Smooth muscle cell (in vitro differentiated cells): ENCODE measurements at regions not wholly inside any gene's neighbourhood (a gene's known extent, or its start where the extent isn't known, plus 50 kb on each side); places are given as distances from the start of the nearest gene placed in this dataset.

Experiments
- DNase-seq: peaks from one replicate; lab custom pipeline; 2025; ENCODE audit not compliant: unreplicated experiment; lab: John Stamatoyannopoulos, UW
- H2AFZ ChIP-seq: fragments of 200-600 bp; sonication (generic); 2 replicates; pipeline ENCODE4 v1.6.0; 2016; ENCODE audit warnings: antibody characterized with exemption, low read depth, mild to moderate bottlenecking
- H3F3A ChIP-seq: fragments of 200-600 bp; sonication (generic); 2 replicates; pipeline ENCODE4 v1.6.0; 2017; ENCODE audit warnings: antibody characterized with exemption, low read depth
- H3K27ac ChIP-seq: fragments of 200-600 bp; sonication (generic); 2 replicates; pipeline ENCODE4 v1.5.1; 2016; ENCODE audit warnings: low read depth, mild to moderate bottlenecking
- H3K27me3 ChIP-seq: fragments of 200-600 bp; sonication (generic); 2 replicates; pipeline ENCODE4 v1.6.1; 2016; ENCODE audit warnings: low read depth, mild to moderate bottlenecking
- H3K36me3 ChIP-seq: fragments of 200-600 bp; sonication (generic); 2 replicates; pipeline ENCODE4 v1.5.1; 2016; ENCODE audit warnings: low read depth
- H3K4me1 ChIP-seq: fragments of 200-600 bp; sonication (generic); 2 replicates; pipeline ENCODE4 v1.5.1; 2016; ENCODE audit warnings: low read depth
- H3K4me2 ChIP-seq: fragments of 200-600 bp; sonication (generic); 2 replicates; pipeline ENCODE4 v1.6.0; 2016; ENCODE audit warnings: mild to moderate bottlenecking
- H3K4me3 ChIP-seq: fragments of 200-600 bp; sonication (generic); 2 replicates; pipeline ENCODE4 v1.5.1; 2016; ENCODE audit warnings: mild to moderate bottlenecking
- H3K79me2 ChIP-seq: fragments of 200-600 bp; sonication (generic); 2 replicates; pipeline ENCODE4 v1.6.0; 2016; ENCODE audit warnings: low read depth, mild to moderate bottlenecking
- H3K9ac ChIP-seq: fragments of 200-600 bp; sonication (generic); 2 replicates; pipeline ENCODE4 v1.6.0; 2016; ENCODE audit warnings: low read depth
- H3K9me3 ChIP-seq: fragments of 200-600 bp; sonication (generic); replicated peaks from 2 replicates; pipeline ENCODE4 v1.5.1; 2016; ENCODE audit warnings: low read depth
- H4K20me1 ChIP-seq: fragments of 200-600 bp; sonication (generic); 2 replicates; pipeline ENCODE4 v1.6.0; 2016; ENCODE audit warnings: low read depth
- WGBS: methylation state at CpG from one replicate; pipeline ENCODE4 v1.1.7; 2016; ENCODE audit warnings: low lambda C conversion rate; 5-methylcytosine and 5-hydroxymethylcytosine counted together
- TF ChIP-seq, protein P1 (sequence below): fragments of 200-600 bp; sonication (generic); IDR thresholded peaks from 2 replicates; pipeline ENCODE4 v1.5.1; 2017; ENCODE audit warnings: borderline replicate concordance, mild to moderate bottlenecking, antibody characterized with exemption; ENCODE audit not compliant: insufficient read depth, poor library complexity, severe bottlenecking

DNA sequence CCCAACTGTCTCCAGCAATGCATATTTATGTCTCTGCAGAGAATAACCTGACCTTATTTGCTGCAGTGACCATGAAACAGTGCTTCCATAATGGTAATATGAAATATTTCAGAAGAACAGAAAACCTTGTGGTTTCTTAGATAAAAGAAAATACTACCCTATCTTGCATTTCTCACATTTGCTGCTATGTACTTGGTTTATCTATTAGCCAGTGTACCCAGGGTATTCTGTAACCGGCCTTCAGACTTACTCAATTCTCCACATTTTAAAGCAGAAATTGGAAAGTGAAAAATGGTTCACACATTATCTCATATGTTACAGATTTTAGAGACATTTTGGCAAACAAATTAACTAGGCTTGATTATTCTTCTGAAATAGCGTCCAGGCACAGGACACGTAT is 57.9 kb upstream of the CCDC91 start:
- Histone ChIP-seq H3K4me1 (peaks cover 24% of the 10 kb centered on the region), H3K4me3 (no peak overlapping the region), H3K27ac (peak overlapping the region; percentile 100)

GRCh38 chr12:28135801-28136439 is 54.3 kb upstream of the CCDC91 start:
- no peak for DNase-seq
- Histone ChIP-seq H3K9me3 (no peaks in the 10 kb centered on the region), H3K27ac (no peak overlapping the region), H3K27me3 (no peaks in the 10 kb centered on the region), H3K4me1 (peaks cover 19% of the 10 kb centered on the region), H2AFZ (no peak overlapping the region), H4K20me1 (no peaks in the 10 kb centered on the region), H3F3A (peaks cover 19% of the 10 kb centered on the region), H3K4me2 (no peak overlapping the region), H3K79me2 (no peaks in the 10 kb centered on the region), H3K9ac (no peak overlapping the region), H3K36me3 (no peaks in the 10 kb centered on the region), H3K4me3 (no peak overlapping the region)
- TF ChIP-seq, protein P1, sequence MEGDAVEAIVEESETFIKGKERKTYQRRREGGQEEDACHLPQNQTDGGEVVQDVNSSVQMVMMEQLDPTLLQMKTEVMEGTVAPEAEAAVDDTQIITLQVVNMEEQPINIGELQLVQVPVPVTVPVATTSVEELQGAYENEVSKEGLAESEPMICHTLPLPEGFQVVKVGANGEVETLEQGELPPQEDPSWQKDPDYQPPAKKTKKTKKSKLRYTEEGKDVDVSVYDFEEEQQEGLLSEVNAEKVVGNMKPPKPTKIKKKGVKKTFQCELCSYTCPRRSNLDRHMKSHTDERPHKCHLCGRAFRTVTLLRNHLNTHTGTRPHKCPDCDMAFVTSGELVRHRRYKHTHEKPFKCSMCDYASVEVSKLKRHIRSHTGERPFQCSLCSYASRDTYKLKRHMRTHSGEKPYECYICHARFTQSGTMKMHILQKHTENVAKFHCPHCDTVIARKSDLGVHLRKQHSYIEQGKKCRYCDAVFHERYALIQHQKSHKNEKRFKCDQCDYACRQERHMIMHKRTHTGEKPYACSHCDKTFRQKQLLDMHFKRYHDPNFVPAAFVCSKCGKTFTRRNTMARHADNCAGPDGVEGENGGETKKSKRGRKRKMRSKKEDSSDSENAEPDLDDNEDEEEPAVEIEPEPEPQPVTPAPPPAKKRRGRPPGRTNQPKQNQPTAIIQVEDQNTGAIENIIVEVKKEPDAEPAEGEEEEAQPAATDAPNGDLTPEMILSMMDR, result no peak
- 78% methylated on average over 2 of the region's 2 CpGs for WGBS

More for the DNA sequence above, 57.9 kb upstream of the CCDC91 start:
- Histone ChIP-seq H2AFZ (peak overlapping the region; percentile 4), H3K27me3 (no peaks in the 10 kb centered on the region), H4K20me1 (no peaks in the 10 kb centered on the region), H3K9me3 (no peaks in the 10 kb centered on the region), H3K9ac (peak overlapping the region; percentile 96), H3K36me3 (no peaks in the 10 kb centered on the region), H3K4me2 (peak overlapping the region; percentile 55), H3K79me2 (no peaks in the 10 kb centered on the region), H3F3A (peaks cover 25% of the 10 kb centered on the region)
- 46% methylated on average over 3 of the region's 3 CpGs for WGBS
- TF ChIP-seq, protein P1, result no peak
- no peak for DNase-seq

DNA sequence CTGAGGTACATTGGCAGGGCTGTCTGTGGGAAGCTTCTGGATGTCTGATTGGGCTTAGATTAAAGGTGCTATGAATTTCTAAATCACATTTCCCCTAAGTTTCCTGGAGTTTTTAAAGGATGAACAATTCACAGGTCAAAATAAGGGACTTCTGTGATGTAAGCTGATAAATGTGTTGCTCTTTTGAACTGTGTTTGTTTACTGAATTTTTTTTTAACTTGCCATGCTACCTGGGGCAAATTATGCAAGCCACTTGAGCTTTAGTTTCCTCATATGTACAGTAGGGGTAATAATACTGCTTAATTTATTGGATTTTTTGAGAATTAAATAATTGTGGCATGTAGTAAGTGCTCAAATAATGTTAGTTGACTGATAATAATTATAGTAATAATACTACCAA is 52.8 kb upstream of the CCDC91 start:
- H3K36me3 ChIP-seq, result no peaks in the 10 kb centered on the region
- TF ChIP-seq, protein P1, result no peak
- H3K79me2 ChIP-seq, result no peaks in the 10 kb centered on the region
- H3K9ac ChIP-seq, result no peak overlapping the region
- no peaks in the 10 kb centered on the region for H3K27me3 ChIP-seq
- no peak overlapping the region for H3K4me3 ChIP-seq
- H3K4me1 ChIP-seq, result peaks cover 4% of the 10 kb centered on the region
- no peak for DNase-seq
- H4K20me1 ChIP-seq, result no peaks in the 10 kb centered on the region
- H3K4me2 ChIP-seq, result no peak overlapping the region
- H3K9me3 ChIP-seq, result no peaks in the 10 kb centered on the region
- H3F3A ChIP-seq, result peaks cover 5% of the 10 kb centered on the region
- H2AFZ ChIP-seq, result no peak overlapping the region
- no peak overlapping the region for H3K27ac ChIP-seq

DNA sequence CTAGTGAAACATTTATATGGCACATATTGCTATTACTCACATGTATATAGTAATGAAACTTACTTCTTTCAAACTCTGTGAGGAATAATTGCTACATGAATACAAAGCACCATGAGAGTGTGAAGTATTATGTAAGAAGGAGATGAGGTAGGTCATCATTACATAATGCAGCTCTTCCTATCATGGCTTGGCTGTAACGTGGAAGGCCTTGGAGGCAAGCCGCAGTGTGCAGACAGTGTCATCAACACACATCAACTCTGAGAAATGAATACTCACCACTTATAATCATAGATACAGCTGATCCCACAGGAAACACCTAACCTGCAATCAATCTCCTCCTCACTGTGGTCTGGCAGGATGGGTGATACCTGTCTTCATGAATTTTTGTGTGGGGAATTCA is 49.9 kb upstream of the CCDC91 start:
- Histone ChIP-seq H3F3A (no peaks in the 10 kb centered on the region), H3K36me3 (no peaks in the 10 kb centered on the region)
- 82% methylated on average over 2 of the region's 2 CpGs for WGBS

More for the DNA sequence above, 49.9 kb upstream of the CCDC91 start:
- Histone ChIP-seq H4K20me1 (no peaks in the 10 kb centered on the region), H3K9ac (no peak overlapping the region), H3K27me3 (no peaks in the 10 kb centered on the region), H3K4me1 (no peaks in the 10 kb centered on the region), H3K4me3 (no peak overlapping the region), H3K27ac (no peak overlapping the region), H3K9me3 (no peaks in the 10 kb centered on the region), H3K4me2 (no peak overlapping the region), H3K79me2 (no peaks in the 10 kb centered on the region), H2AFZ (no peak overlapping the region)
- DNase-seq, result no peak
- TF ChIP-seq, protein P1, result no peak
